ENCODE measurements at regions not wholly inside any gene's neighbourhood (a gene's known extent, or its start where the extent isn't known, plus 50 kb on each side); places are given as distances from the start of the nearest gene placed in this dataset.

- H3K9me3 ChIP-seq (ENCODE audit: control extremely low read depth in 1 of 3, control insufficient read depth in 2 of 3, insufficient read depth in 1 of 3, low read length in 2 of 3), result peaks cover 0 to 5% (median 0%) of the 10 kb centered on the region in 3 donors
- TF ChIP-seq EZH2 (IDR thresholded peaks at IDR 0.05; ENCODE audit: borderline replicate concordance, insufficient read depth, low read depth, low read length, poor library complexity, severe bottlenecking), result no peak
- no peak for TF ChIP-seq CTCF (IDR thresholded peaks at IDR 0.05)
- no peak for ATAC-seq (ENCODE audit: low read depth)
- Mint-ChIP-seq H3K4me1 (no peaks in the 10 kb centered on the region), H3K9me3 (ENCODE audit: insufficient read depth) (peaks cover 2% of the 10 kb centered on the region), H3K27me3 (no peaks in the 10 kb centered on the region), H3K27ac (no peak overlapping the region), H3K4me3 (no peak overlapping the region)
- H3K27me3 ChIP-seq (replicated peaks in 1 of 4; ENCODE audit: control extremely low read depth in 1 of 4, control insufficient read depth in 3 of 4, insufficient read depth in 4 of 4, low read length in 3 of 4), result no peaks in the 10 kb centered on the region
- no peak for DNase-seq
- 77% methylated on average over 3 of the region's 3 CpGs for WGBS (ENCODE audit: insufficient coverage)
- no peaks in the 10 kb centered on the region for H3K4me1 ChIP-seq (ENCODE audit: control insufficient read depth in 2 of 2, insufficient read depth in 2 of 2, low read length in 2 of 2)
- ChIA-PET CTCF (interaction anchor here (0.8 kb wide), 1 partner anchor 1397 kb away, joined by 3 read pairs; no protein-coding TSS in a partner anchor), POLR2A (no interaction called here)
- no peak overlapping the region for H3K4me2 ChIP-seq (replicated peaks; ENCODE audit: low read depth, low read length, poor library complexity, severe bottlenecking)
- no peak overlapping the region for H2AFZ ChIP-seq (ENCODE audit: insufficient read depth, low read depth, low read length, poor library complexity, severe bottlenecking)
- H4K20me1 ChIP-seq (ENCODE audit: control insufficient read depth, insufficient read depth, low read length, poor library complexity, severe bottlenecking), result no peaks in the 10 kb centered on the region
- no peak overlapping the region for H3K4me3 ChIP-seq (ENCODE audit: control extremely low read depth in 1 of 5, extremely low read depth in 1 of 5, insufficient read depth in 1 of 5, low read depth in 2 of 5, low read length in 4 of 5)
- no peak overlapping the region for H3K27ac ChIP-seq (ENCODE audit: low read length in 2 of 2)
- H3K79me2 ChIP-seq (ENCODE audit: control insufficient read depth, insufficient read depth, low read length), result no peaks in the 10 kb centered on the region
- no peak overlapping the region for H3K9ac ChIP-seq (ENCODE audit: low read length)
- intact Hi-C loops (cut with micrococcal nuclease), result no loop called here
- H3K36me3 ChIP-seq (replicated peaks in 1 of 2; ENCODE audit: control extremely low read depth in 1 of 2, control insufficient read depth in 1 of 2, extremely low read depth in 1 of 2, insufficient read depth in 2 of 2, low read length in 1 of 2), result no peaks in the 10 kb centered on the region
These were observed 1039.5 kb upstream of the SORCS1 start for GRCh38 chr10:108203905-108204527.

GRCh38 chr10:108187408-108188012 lies 1023.0 kb upstream of the SORCS1 start:
- no peaks in the 10 kb centered on the region for H3K27me3 Mint-ChIP-seq
- POLR2A ChIA-PET, result no interaction called here
- intact Hi-C loops (cut with micrococcal nuclease), result no loop called here
- CTCF ChIA-PET, result no interaction called here
- no peaks in the 10 kb centered on the region for H3K27me3 ChIP-seq (replicated peaks in 1 of 4; ENCODE audit: control extremely low read depth in 1 of 4, control insufficient read depth in 3 of 4, insufficient read depth in 4 of 4, low read length in 3 of 4)
- H3K4me2 ChIP-seq (replicated peaks; ENCODE audit: low read depth, low read length, poor library complexity, severe bottlenecking), result no peak overlapping the region
- no peak overlapping the region for H3K4me3 ChIP-seq (ENCODE audit: control extremely low read depth in 1 of 5, extremely low read depth in 1 of 5, insufficient read depth in 1 of 5, low read depth in 2 of 5, low read length in 4 of 5)
- H3K36me3 ChIP-seq (replicated peaks in 1 of 2; ENCODE audit: control extremely low read depth in 1 of 2, control insufficient read depth in 1 of 2, extremely low read depth in 1 of 2, insufficient read depth in 2 of 2, low read length in 1 of 2), result no peaks in the 10 kb centered on the region
- no peak overlapping the region for H3K27ac Mint-ChIP-seq
- H3K9me3 ChIP-seq (ENCODE audit: control extremely low read depth in 1 of 3, control insufficient read depth in 2 of 3, insufficient read depth in 1 of 3, low read length in 2 of 3), result peaks cover 0 to 2% (median 0%) of the 10 kb centered on the region in 3 donors
- H4K20me1 ChIP-seq (ENCODE audit: control insufficient read depth, insufficient read depth, low read length, poor library complexity, severe bottlenecking), result no peaks in the 10 kb centered on the region
- no peaks in the 10 kb centered on the region for H3K4me1 ChIP-seq (ENCODE audit: control insufficient read depth in 2 of 2, insufficient read depth in 2 of 2, low read length in 2 of 2)
- peaks cover 11% of the 10 kb centered on the region for H3K9me3 Mint-ChIP-seq (ENCODE audit: insufficient read depth)
- H3K4me3 Mint-ChIP-seq, result no peak overlapping the region
- no peak overlapping the region for H3K9ac ChIP-seq (ENCODE audit: low read length)
- DNase-seq (no peak), ATAC-seq (ENCODE audit: low read depth) (no peak)
- no CpG with 5 or more reads among the region's 3 CpGs for WGBS (ENCODE audit: insufficient coverage)
- H3K27ac ChIP-seq (ENCODE audit: low read length in 2 of 2), result no peak overlapping the region
- no peaks in the 10 kb centered on the region for H3K79me2 ChIP-seq (ENCODE audit: control insufficient read depth, insufficient read depth, low read length)
- H2AFZ ChIP-seq (ENCODE audit: insufficient read depth, low read depth, low read length, poor library complexity, severe bottlenecking), result no peak overlapping the region
- TF ChIP-seq EZH2 (IDR thresholded peaks at IDR 0.05; ENCODE audit: borderline replicate concordance, insufficient read depth, low read depth, low read length, poor library complexity, severe bottlenecking) (no peak), CTCF (IDR thresholded peaks at IDR 0.05) (no peak)
- H3K4me1 Mint-ChIP-seq, result no peaks in the 10 kb centered on the region

All from B cell (primary cell).